ENCODE measurements at regions not wholly inside any gene's neighbourhood (a gene's known extent, or its start where the extent isn't known, plus 50 kb on each side); places are given as distances from the start of the nearest gene placed in this dataset.

DNA sequence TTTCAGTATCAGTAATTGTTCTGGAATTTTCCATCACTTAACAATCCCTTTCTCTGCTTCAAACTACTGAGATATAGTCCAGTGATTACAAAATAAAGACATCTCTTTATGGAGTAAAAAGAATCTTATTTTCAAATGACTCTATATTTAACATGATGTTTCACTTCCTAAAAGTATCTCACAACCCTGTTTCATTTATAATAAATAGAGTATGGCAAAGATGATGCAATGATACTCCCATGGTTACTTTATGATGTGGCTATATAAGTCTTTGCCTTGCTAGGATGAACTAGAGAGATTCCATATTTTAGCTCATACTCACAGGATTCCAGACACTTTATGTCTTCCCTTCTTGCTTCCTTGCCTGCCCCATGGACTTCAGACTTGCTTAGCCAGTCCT, 953.5 kb upstream of the MDGA2 start:
- CTCF ChIA-PET = no interaction called here

DNA sequence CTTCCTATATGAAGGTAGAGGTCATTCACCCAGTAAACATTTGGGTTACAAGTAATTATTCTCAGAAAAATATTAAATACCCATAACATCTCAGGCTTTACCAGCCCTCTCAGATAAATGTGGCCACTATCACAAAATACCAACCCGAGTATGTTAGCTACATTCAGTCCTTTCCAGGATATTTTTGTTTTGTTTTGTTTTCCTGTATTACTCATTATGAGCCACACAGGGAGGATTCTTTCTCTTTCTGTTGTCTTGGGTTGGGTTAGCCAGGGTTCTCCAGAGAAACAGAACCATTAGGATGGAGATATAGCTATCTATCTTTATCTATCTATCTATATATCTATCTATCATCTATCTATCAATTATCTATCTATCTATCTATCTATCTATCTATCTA, 947.6 kb upstream of the MDGA2 start:
- POLR2A ChIA-PET = no interaction called here
- no peak for TF ChIP-seq L3MBTL2 (conservative IDR thresholded peaks at IDR 0.05)
- no peak for TF ChIP-seq ZNF384 (IDR thresholded peaks at IDR 0.05)
- TF ChIP-seq NFRKB (IDR thresholded peaks at IDR 0.05) = no peak
- TF ChIP-seq SP1 (IDR thresholded peaks at IDR 0.05) = no peak
- TF ChIP-seq BHLHE40 (IDR thresholded peaks at IDR 0.05; ENCODE audit: borderline replicate concordance) = no peak
- TF ChIP-seq, protein P1, sequence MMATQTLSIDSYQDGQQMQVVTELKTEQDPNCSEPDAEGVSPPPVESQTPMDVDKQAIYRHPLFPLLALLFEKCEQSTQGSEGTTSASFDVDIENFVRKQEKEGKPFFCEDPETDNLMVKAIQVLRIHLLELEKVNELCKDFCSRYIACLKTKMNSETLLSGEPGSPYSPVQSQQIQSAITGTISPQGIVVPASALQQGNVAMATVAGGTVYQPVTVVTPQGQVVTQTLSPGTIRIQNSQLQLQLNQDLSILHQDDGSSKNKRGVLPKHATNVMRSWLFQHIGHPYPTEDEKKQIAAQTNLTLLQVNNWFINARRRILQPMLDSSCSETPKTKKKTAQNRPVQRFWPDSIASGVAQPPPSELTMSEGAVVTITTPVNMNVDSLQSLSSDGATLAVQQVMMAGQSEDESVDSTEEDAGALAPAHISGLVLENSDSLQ (IDR thresholded peaks at IDR 0.05) = no peak
- TF ChIP-seq ELF4 (IDR thresholded peaks at IDR 0.05) = no peak
- TF ChIP-seq SUZ12 (IDR thresholded peaks at IDR 0.05) = no peak
- no peak for TF ChIP-seq LEF1 (IDR thresholded peaks at IDR 0.05; ENCODE audit: borderline replicate concordance)
- no peak for TF ChIP-seq TARDBP (IDR thresholded peaks at IDR 0.05)
- TF ChIP-seq FOXK2 (IDR thresholded peaks at IDR 0.05) = no peak
- TF ChIP-seq FOXA1 (IDR thresholded peaks at IDR 0.05) = no peak
- no peak for TF ChIP-seq ARNT (IDR thresholded peaks at IDR 0.05)
- TF ChIP-seq FOXM1 (IDR thresholded peaks at IDR 0.05; ENCODE audit: borderline replicate concordance) = no peak
- no peak for TF ChIP-seq CTBP1 (IDR thresholded peaks at IDR 0.05; ENCODE audit: borderline replicate concordance)
- DNase-seq (ENCODE audit: extremely low spot score) = no peak
- CTCF ChIA-PET = no interaction called here

More for the DNA sequence above, 953.5 kb upstream of the MDGA2 start:
- DNase-seq (ENCODE audit: extremely low spot score) = no peak
- TF ChIP-seq, protein P1 (IDR thresholded peaks at IDR 0.05) = no peak
- TF ChIP-seq FOXA1 (IDR thresholded peaks at IDR 0.05) (no peak), SUZ12 (IDR thresholded peaks at IDR 0.05) (no peak), BHLHE40 (IDR thresholded peaks at IDR 0.05; ENCODE audit: borderline replicate concordance) (no peak), CTBP1 (IDR thresholded peaks at IDR 0.05; ENCODE audit: borderline replicate concordance) (no peak), TARDBP (IDR thresholded peaks at IDR 0.05) (no peak), FOXK2 (IDR thresholded peaks at IDR 0.05) (no peak), LEF1 (IDR thresholded peaks at IDR 0.05; ENCODE audit: borderline replicate concordance) (no peak), NFRKB (IDR thresholded peaks at IDR 0.05) (no peak), ARNT (IDR thresholded peaks at IDR 0.05) (no peak), ZNF384 (IDR thresholded peaks at IDR 0.05) (no peak), FOXM1 (IDR thresholded peaks at IDR 0.05; ENCODE audit: borderline replicate concordance) (no peak), SP1 (IDR thresholded peaks at IDR 0.05) (no peak), L3MBTL2 (conservative IDR thresholded peaks at IDR 0.05) (no peak), ELF4 (IDR thresholded peaks at IDR 0.05) (no peak), HDGF (IDR thresholded peaks at IDR 0.05; ENCODE audit: borderline replicate concordance) (no peak)
- POLR2A ChIA-PET = no interaction called here

DNA sequence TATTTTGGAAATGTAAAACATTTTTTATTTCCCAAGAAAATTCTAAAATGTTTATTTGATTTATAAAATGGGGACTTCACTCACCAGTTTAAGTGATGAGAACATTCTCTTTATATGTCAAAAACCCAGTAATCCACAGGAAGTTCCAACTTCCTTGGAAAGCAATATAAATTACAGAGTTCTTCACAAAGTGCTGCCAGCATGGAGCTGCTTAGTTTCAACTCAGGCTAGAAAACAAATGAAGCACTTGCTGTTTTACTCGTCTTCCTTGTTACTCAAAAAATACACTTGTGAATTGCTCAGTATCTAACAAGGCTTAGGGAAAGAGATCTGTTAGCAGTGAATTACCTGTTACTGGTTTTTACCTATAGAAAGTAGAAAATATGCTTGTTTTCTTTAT, 942.7 kb upstream of the MDGA2 start:
- POLR2A ChIA-PET = no interaction called here
- TF ChIP-seq FOXK2 (IDR thresholded peaks at IDR 0.05) (no peak), ZNF384 (IDR thresholded peaks at IDR 0.05) (no peak), SP1 (IDR thresholded peaks at IDR 0.05) (no peak), FOXM1 (IDR thresholded peaks at IDR 0.05; ENCODE audit: borderline replicate concordance) (no peak), ELF4 (IDR thresholded peaks at IDR 0.05) (no peak), BHLHE40 (IDR thresholded peaks at IDR 0.05; ENCODE audit: borderline replicate concordance) (no peak), TARDBP (IDR thresholded peaks at IDR 0.05) (no peak), HDGF (IDR thresholded peaks at IDR 0.05; ENCODE audit: borderline replicate concordance) (no peak), L3MBTL2 (conservative IDR thresholded peaks at IDR 0.05) (no peak), CTBP1 (IDR thresholded peaks at IDR 0.05; ENCODE audit: borderline replicate concordance) (no peak), SUZ12 (IDR thresholded peaks at IDR 0.05) (no peak), LEF1 (IDR thresholded peaks at IDR 0.05; ENCODE audit: borderline replicate concordance) (no peak), ARNT (IDR thresholded peaks at IDR 0.05) (no peak), FOXA1 (IDR thresholded peaks at IDR 0.05) (no peak), NFRKB (IDR thresholded peaks at IDR 0.05) (no peak)
- TF ChIP-seq, protein P1 (IDR thresholded peaks at IDR 0.05) = no peak
- CTCF ChIA-PET = no interaction called here
- DNase-seq (ENCODE audit: extremely low spot score) = no peak

DNA sequence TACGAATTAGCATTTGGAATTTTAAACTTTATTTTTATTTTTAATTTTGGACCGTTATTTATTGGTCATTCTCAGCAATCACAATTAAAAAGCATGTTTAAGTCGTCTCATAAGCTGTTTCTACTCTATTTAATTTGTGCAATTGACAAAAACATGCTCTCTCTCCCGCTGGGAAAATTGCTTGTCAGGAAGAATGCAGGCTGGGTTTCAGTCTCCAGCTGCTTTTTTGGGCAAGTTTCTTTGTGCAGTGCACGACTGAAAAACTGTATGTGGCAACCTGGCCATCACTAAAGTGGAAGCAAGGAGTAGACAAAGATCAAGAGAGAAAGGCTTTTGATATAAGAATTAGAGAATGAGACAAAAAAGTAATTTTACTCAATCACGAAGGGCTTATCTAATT, 941.5 kb upstream of the MDGA2 start:
- no peak for TF ChIP-seq ARNT (IDR thresholded peaks at IDR 0.05)
- no peak for TF ChIP-seq FOXK2 (IDR thresholded peaks at IDR 0.05)
- TF ChIP-seq FOXA1 (IDR thresholded peaks at IDR 0.05) = no peak
- no peak for TF ChIP-seq HDGF (IDR thresholded peaks at IDR 0.05; ENCODE audit: borderline replicate concordance)
- TF ChIP-seq L3MBTL2 (conservative IDR thresholded peaks at IDR 0.05) = no peak
- TF ChIP-seq SP1 (IDR thresholded peaks at IDR 0.05) = no peak
- TF ChIP-seq, protein P1 (IDR thresholded peaks at IDR 0.05) = no peak
- TF ChIP-seq CTBP1 (IDR thresholded peaks at IDR 0.05; ENCODE audit: borderline replicate concordance) = no peak
- TF ChIP-seq TARDBP (IDR thresholded peaks at IDR 0.05) = no peak
- no peak for TF ChIP-seq LEF1 (IDR thresholded peaks at IDR 0.05; ENCODE audit: borderline replicate concordance)
- no peak for TF ChIP-seq FOXM1 (IDR thresholded peaks at IDR 0.05; ENCODE audit: borderline replicate concordance)
- no peak for TF ChIP-seq ELF4 (IDR thresholded peaks at IDR 0.05)
- TF ChIP-seq ZNF384 (IDR thresholded peaks at IDR 0.05) = no peak
- no peak for TF ChIP-seq SUZ12 (IDR thresholded peaks at IDR 0.05)
- TF ChIP-seq NFRKB (IDR thresholded peaks at IDR 0.05) = no peak
- TF ChIP-seq BHLHE40 (IDR thresholded peaks at IDR 0.05; ENCODE audit: borderline replicate concordance) = no peak
- CTCF ChIA-PET = no interaction called here
- peak; percentile 8 for DNase-seq (ENCODE audit: extremely low spot score)
- POLR2A ChIA-PET = no interaction called here

DNA sequence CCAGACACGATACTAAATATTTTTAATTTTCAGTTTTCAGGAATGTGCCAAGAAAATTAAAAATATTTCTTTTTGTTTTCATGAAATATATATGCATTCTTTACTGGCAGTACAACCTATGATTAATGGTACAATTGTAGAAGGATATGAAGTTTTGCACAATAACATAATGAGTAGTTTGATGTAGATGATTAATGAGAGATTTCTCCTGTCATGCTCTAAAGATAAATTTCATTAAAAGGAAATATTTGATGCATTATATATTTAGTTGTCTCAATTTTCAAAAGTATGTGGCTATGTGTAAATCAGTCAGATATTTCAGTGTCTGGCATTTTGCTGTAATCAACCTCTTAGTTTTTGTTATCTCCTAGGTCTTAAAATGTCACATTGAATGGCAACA, 940.2 kb upstream of the MDGA2 start:
- CTCF ChIA-PET = no interaction called here
- DNase-seq (ENCODE audit: extremely low spot score) = no peak
- POLR2A ChIA-PET = no interaction called here
- TF ChIP-seq ELF4 (IDR thresholded peaks at IDR 0.05) (no peak), FOXM1 (IDR thresholded peaks at IDR 0.05; ENCODE audit: borderline replicate concordance) (no peak), CTBP1 (IDR thresholded peaks at IDR 0.05; ENCODE audit: borderline replicate concordance) (no peak), TARDBP (IDR thresholded peaks at IDR 0.05) (no peak), FOXA1 (IDR thresholded peaks at IDR 0.05) (no peak), SP1 (IDR thresholded peaks at IDR 0.05) (no peak), ZNF384 (IDR thresholded peaks at IDR 0.05) (no peak), HDGF (IDR thresholded peaks at IDR 0.05; ENCODE audit: borderline replicate concordance) (no peak), L3MBTL2 (conservative IDR thresholded peaks at IDR 0.05) (no peak), SUZ12 (IDR thresholded peaks at IDR 0.05) (no peak), NFRKB (IDR thresholded peaks at IDR 0.05) (no peak), ARNT (IDR thresholded peaks at IDR 0.05) (no peak), BHLHE40 (IDR thresholded peaks at IDR 0.05; ENCODE audit: borderline replicate concordance) (no peak), LEF1 (IDR thresholded peaks at IDR 0.05; ENCODE audit: borderline replicate concordance) (no peak)
- TF ChIP-seq, protein P1 (IDR thresholded peaks at IDR 0.05) = no peak

Measured in HEK293T (cell line).